ENCODE measurements at regions not wholly inside any gene's neighbourhood (a gene's known extent, or its start where the extent isn't known, plus 50 kb on each side); places are given as distances from the start of the nearest gene placed in this dataset.
"Not testable (repeated sequence)": the region's sequence is repeated elsewhere in the genome, so short reads cannot be mapped to it uniquely, and the experiment has no call there.

DNA sequence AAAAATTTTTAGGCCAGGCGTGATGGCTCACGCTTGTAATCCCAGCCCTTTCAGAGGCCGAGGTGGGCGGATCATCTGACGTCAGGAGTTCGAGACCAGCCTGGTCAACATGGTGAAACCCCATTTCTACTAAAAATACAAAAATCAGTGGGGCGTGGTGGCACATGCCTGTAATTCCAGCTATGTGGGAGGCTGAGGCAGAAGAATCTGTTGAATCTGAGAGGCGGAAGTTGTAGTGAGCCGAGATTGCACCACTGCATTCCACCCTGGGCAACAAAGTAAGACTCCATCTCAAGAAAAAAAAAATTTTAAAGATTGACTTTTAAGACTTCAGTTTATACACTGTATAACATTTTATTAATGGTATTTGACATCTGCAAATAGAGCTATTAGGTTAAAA is 60.1 kb upstream of the GNAQ start:
- H3K9ac ChIP-seq, result no peak overlapping the region
- TF ChIP-seq, protein P1, sequence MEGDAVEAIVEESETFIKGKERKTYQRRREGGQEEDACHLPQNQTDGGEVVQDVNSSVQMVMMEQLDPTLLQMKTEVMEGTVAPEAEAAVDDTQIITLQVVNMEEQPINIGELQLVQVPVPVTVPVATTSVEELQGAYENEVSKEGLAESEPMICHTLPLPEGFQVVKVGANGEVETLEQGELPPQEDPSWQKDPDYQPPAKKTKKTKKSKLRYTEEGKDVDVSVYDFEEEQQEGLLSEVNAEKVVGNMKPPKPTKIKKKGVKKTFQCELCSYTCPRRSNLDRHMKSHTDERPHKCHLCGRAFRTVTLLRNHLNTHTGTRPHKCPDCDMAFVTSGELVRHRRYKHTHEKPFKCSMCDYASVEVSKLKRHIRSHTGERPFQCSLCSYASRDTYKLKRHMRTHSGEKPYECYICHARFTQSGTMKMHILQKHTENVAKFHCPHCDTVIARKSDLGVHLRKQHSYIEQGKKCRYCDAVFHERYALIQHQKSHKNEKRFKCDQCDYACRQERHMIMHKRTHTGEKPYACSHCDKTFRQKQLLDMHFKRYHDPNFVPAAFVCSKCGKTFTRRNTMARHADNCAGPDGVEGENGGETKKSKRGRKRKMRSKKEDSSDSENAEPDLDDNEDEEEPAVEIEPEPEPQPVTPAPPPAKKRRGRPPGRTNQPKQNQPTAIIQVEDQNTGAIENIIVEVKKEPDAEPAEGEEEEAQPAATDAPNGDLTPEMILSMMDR (IDR thresholded peaks at IDR 0.05), result no peak
- no peak overlapping the region for H3K27ac ChIP-seq
- H3K27me3 ChIP-seq (ENCODE audit: control insufficient read depth, insufficient read depth, low read length), result no peaks in the 10 kb centered on the region
- H3K79me2 ChIP-seq, result no peaks in the 10 kb centered on the region
- H2AFZ ChIP-seq, result no peak overlapping the region
- H3K4me1 ChIP-seq, result no peaks in the 10 kb centered on the region
- H3K9me3 ChIP-seq (ENCODE audit: control insufficient read depth, low read length), result no peaks in the 10 kb centered on the region
- H3K36me3 ChIP-seq (ENCODE audit: control insufficient read depth, insufficient read depth, low read length), result no peaks in the 10 kb centered on the region
- no peak overlapping the region for H3K4me3 ChIP-seq (ENCODE audit: low read depth, low read length)
- H3K4me2 ChIP-seq (ENCODE audit: low read length), result no peak overlapping the region

DNA sequence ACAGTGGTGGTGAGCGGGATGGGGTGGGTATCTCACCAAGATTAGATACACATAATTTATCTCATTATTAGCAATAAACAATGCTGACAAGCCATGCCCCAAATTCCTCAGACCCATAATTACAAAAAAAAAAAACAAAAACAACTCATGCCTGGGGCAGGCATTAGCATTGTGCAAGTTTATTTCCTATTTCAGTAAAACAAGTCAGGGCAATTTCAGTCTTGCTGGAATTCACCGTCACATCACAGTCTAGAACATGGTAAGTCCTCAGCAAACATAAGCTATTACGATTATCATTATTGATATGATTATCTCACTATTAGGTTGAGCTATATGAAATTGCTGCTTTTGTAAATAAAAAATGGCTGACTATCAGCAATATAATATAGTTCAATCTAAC is 57.5 kb upstream of the GNAQ start:
- Histone ChIP-seq H3K4me3 (ENCODE audit: low read depth, low read length) (no peak overlapping the region), H3K27me3 (ENCODE audit: control insufficient read depth, insufficient read depth, low read length) (no peaks in the 10 kb centered on the region), H3K9ac (no peak overlapping the region), H3K36me3 (ENCODE audit: control insufficient read depth, insufficient read depth, low read length) (no peaks in the 10 kb centered on the region), H2AFZ (no peak overlapping the region), H3K9me3 (ENCODE audit: control insufficient read depth, low read length) (no peaks in the 10 kb centered on the region), H3K4me2 (ENCODE audit: low read length) (no peak overlapping the region), H3K4me1 (no peaks in the 10 kb centered on the region), H3K79me2 (no peaks in the 10 kb centered on the region), H3K27ac (no peak overlapping the region)
- TF ChIP-seq, protein P1 (IDR thresholded peaks at IDR 0.05), result no peak

DNA sequence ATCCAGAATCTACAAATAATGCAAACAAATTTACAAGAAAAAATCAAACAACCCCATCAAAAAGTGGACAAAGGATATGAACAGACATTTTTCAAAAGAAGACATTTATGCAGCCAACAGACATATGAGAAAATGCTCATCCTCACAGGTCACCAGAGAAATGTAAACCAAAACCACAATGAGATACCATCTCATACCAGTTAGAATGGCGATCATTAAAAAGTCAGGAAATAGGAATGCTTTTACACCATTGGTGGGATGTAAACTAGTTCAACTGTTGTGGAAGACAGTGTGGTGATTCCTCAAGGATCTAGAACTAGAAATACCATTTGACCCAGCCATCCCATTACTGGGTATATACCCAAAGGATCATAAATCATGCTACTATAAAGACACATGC is 56.6 kb upstream of the GNAQ start:
- not testable (repeated sequence) for H3K4me3 ChIP-seq (ENCODE audit: low read depth, low read length); H3K36me3 ChIP-seq (ENCODE audit: control insufficient read depth, insufficient read depth, low read length); H3K4me1 ChIP-seq; H3K27me3 ChIP-seq (ENCODE audit: control insufficient read depth, insufficient read depth, low read length); H3K4me2 ChIP-seq (ENCODE audit: low read length); H3K9ac ChIP-seq; H2AFZ ChIP-seq; H3K9me3 ChIP-seq (ENCODE audit: control insufficient read depth, low read length); H3K27ac ChIP-seq; H3K79me2 ChIP-seq
